T-helper 2 cell treated with Interferon-gamma antibody and Interleukin-4, amounts not matched to agents 5 μg/mL and 100 μg/mL, for 36 hours (primary cell): ENCODE measurements at regions not wholly inside any gene's neighbourhood (a gene's known extent, or its start where the extent isn't known, plus 50 kb on each side); places are given as distances from the start of the nearest gene placed in this dataset.
A peak's percentile ranks its signal among the peaks of the same experiment; 100 is the strongest.
"Not testable (repeated sequence)": the region's sequence is repeated elsewhere in the genome, so short reads cannot be mapped to it uniquely, and the experiment has no call there.

Source experiments
- DNase-seq: peaks from one replicate; pipeline ENCODE4 v3.0.0; 2021; ENCODE audit warnings: low spot score
- H3K27ac Mint-ChIP-seq: one replicate; pipeline ENCODE4 v1.8.0; 2021; ENCODE audit warnings: mild to moderate bottlenecking, mixed read lengths
- H3K27me3 Mint-ChIP-seq: one replicate; pipeline ENCODE4 v1.8.0; 2021; ENCODE audit warnings: low read depth, mixed read lengths
- H3K36me3 Mint-ChIP-seq: one replicate; pipeline ENCODE4 v1.8.0; 2021; ENCODE audit warnings: low read depth, mixed read lengths
- H3K4me1 Mint-ChIP-seq: one replicate; pipeline ENCODE4 v1.8.0; 2021; ENCODE audit warnings: low read depth, mixed read lengths
- H3K4me3 Mint-ChIP-seq: one replicate; pipeline ENCODE4 v1.8.0; 2022; ENCODE audit warnings: mild to moderate bottlenecking, moderate library complexity, mixed read lengths
- H3K9me3 Mint-ChIP-seq: one replicate; pipeline ENCODE4 v1.8.0; 2021; ENCODE audit warnings: mixed read lengths

GRCh38 chr1:101366513-101367215 is 129.8 kb downstream of the S1PR1 start:
- Mint-ChIP-seq H3K27me3 (peaks cover 20% of the 10 kb centered on the region), H3K4me3 (no peak overlapping the region), H3K27ac (no peak overlapping the region), H3K4me1 (peaks cover 14% of the 10 kb centered on the region), H3K9me3 (no peaks in the 10 kb centered on the region), H3K36me3 (no peaks in the 10 kb centered on the region)
- no peak for DNase-seq

GRCh38 chr1:101367630-101368029 is 130.8 kb downstream of the S1PR1 start:
- H3K9me3 Mint-ChIP-seq, result peaks cover 3% of the 10 kb centered on the region
- no peak for DNase-seq
- H3K27ac Mint-ChIP-seq, result no peak overlapping the region
- H3K36me3 Mint-ChIP-seq, result no peaks in the 10 kb centered on the region
- peaks cover 24% of the 10 kb centered on the region for H3K27me3 Mint-ChIP-seq
- no peak overlapping the region for H3K4me3 Mint-ChIP-seq
- peaks cover 19% of the 10 kb centered on the region for H3K4me1 Mint-ChIP-seq

- DNase-seq, result no peak
- no peak overlapping the region for H3K27ac Mint-ChIP-seq
- peaks cover 19% of the 10 kb centered on the region for H3K4me1 Mint-ChIP-seq
- peaks cover 37% of the 10 kb centered on the region for H3K27me3 Mint-ChIP-seq
- H3K9me3 Mint-ChIP-seq, result peaks cover 6% of the 10 kb centered on the region
- no peak overlapping the region for H3K4me3 Mint-ChIP-seq
- H3K36me3 Mint-ChIP-seq, result no peaks in the 10 kb centered on the region
Observed at GRCh38 chr1:101370488-101370887, 133.7 kb downstream of the S1PR1 start.

- H3K4me1 Mint-ChIP-seq, result peaks cover 20% of the 10 kb centered on the region
- peaks cover 38% of the 10 kb centered on the region for H3K27me3 Mint-ChIP-seq
- H3K9me3 Mint-ChIP-seq, result peaks cover 6% of the 10 kb centered on the region
- DNase-seq, result peak; percentile 50
- H3K27ac Mint-ChIP-seq, result peak overlapping the region; percentile 29
- H3K36me3 Mint-ChIP-seq, result no peaks in the 10 kb centered on the region
- peak overlapping the region; percentile 47 for H3K4me3 Mint-ChIP-seq
Observed at GRCh38 chr1:101371259-101371658, 134.4 kb downstream of the S1PR1 start.

GRCh38 chr1:101373570-101373969 is 136.8 kb downstream of the S1PR1 start:
- H3K4me3 Mint-ChIP-seq, result no peak overlapping the region
- H3K27me3 Mint-ChIP-seq, result peaks cover 29% of the 10 kb centered on the region
- peaks cover 22% of the 10 kb centered on the region for H3K4me1 Mint-ChIP-seq
- DNase-seq, result no peak
- H3K9me3 Mint-ChIP-seq, result peaks cover 6% of the 10 kb centered on the region
- no peak overlapping the region for H3K27ac Mint-ChIP-seq
- no peaks in the 10 kb centered on the region for H3K36me3 Mint-ChIP-seq

GRCh38 chr1:101375448-101375847 is 138.6 kb downstream of the S1PR1 start:
- H3K9me3 Mint-ChIP-seq, H3K36me3 Mint-ChIP-seq, H3K4me3 Mint-ChIP-seq, DNase-seq, H3K27ac Mint-ChIP-seq: not testable (repeated sequence)
- Mint-ChIP-seq H3K27me3 (peaks cover 21% of the 10 kb centered on the region), H3K4me1 (peaks cover 31% of the 10 kb centered on the region)

- DNase-seq, result no peak
- Mint-ChIP-seq H3K4me3 (no peak overlapping the region), H3K4me1 (peaks cover 24% of the 10 kb centered on the region)
Observed at GRCh38 chr1:101376121-101377083, 139.6 kb downstream of the S1PR1 start.

GRCh38 chr1:101377084-101377835 is 140.4 kb downstream of the S1PR1 start:
- Mint-ChIP-seq H3K36me3 (no peaks in the 10 kb centered on the region), H3K9me3 (peaks cover 6% of the 10 kb centered on the region), H3K4me1 (peaks cover 20% of the 10 kb centered on the region), H3K27ac (no peak overlapping the region), H3K4me3 (no peak overlapping the region), H3K27me3 (peaks cover 22% of the 10 kb centered on the region)
- no peak for DNase-seq

More at GRCh38 chr1:101376121-101377083, 139.6 kb downstream of the S1PR1 start:
- H3K27ac Mint-ChIP-seq, result no peak overlapping the region
- peaks cover 21% of the 10 kb centered on the region for H3K27me3 Mint-ChIP-seq
- H3K36me3 Mint-ChIP-seq, result no peaks in the 10 kb centered on the region
- H3K9me3 Mint-ChIP-seq, result peaks cover 6% of the 10 kb centered on the region

GRCh38 chr1:101379037-101379436 is 142.2 kb downstream of the S1PR1 start:
- no peak overlapping the region for H3K27ac Mint-ChIP-seq
- H3K9me3 Mint-ChIP-seq, result no peaks in the 10 kb centered on the region
- H3K4me3 Mint-ChIP-seq, result no peak overlapping the region
- no peak for DNase-seq
- no peaks in the 10 kb centered on the region for H3K36me3 Mint-ChIP-seq
- H3K4me1 Mint-ChIP-seq, result peaks cover 17% of the 10 kb centered on the region
- H3K27me3 Mint-ChIP-seq, result peaks cover 14% of the 10 kb centered on the region

GRCh38 chr1:101379950-101380349 is 143.1 kb downstream of the S1PR1 start:
- Mint-ChIP-seq H3K4me1 (peaks cover 17% of the 10 kb centered on the region), H3K4me3 (peak overlapping the region; percentile 19), H3K27me3 (peaks cover 12% of the 10 kb centered on the region), H3K9me3 (no peaks in the 10 kb centered on the region), H3K27ac (no peak overlapping the region), H3K36me3 (no peaks in the 10 kb centered on the region)
- no peak for DNase-seq

GRCh38 chr1:101382135-101382534 is 145.3 kb downstream of the S1PR1 start:
- H3K36me3 Mint-ChIP-seq, result no peaks in the 10 kb centered on the region
- peaks cover 11% of the 10 kb centered on the region for H3K27me3 Mint-ChIP-seq
- DNase-seq, result no peak

GRCh38 chr1:101388904-101389546 is 152.2 kb downstream of the S1PR1 start:
- Mint-ChIP-seq H3K9me3 (peaks cover 10% of the 10 kb centered on the region), H3K36me3 (no peaks in the 10 kb centered on the region), H3K27me3 (peaks cover 15% of the 10 kb centered on the region), H3K27ac (no peak overlapping the region), H3K4me3 (no peak overlapping the region), H3K4me1 (peaks cover 11% of the 10 kb centered on the region)
- peak; percentile 53 for DNase-seq

More at GRCh38 chr1:101382135-101382534, 145.3 kb downstream of the S1PR1 start:
- Mint-ChIP-seq H3K27ac (no peak overlapping the region), H3K4me3 (no peak overlapping the region), H3K4me1 (peaks cover 16% of the 10 kb centered on the region), H3K9me3 (peaks cover 5% of the 10 kb centered on the region)

- H3K36me3 Mint-ChIP-seq, result no peaks in the 10 kb centered on the region
Observed at GRCh38 chr1:101389547-101389929, 152.7 kb downstream of the S1PR1 start.

More at GRCh38 chr1:101389547-101389929, 152.7 kb downstream of the S1PR1 start:
- Mint-ChIP-seq H3K27me3 (peaks cover 18% of the 10 kb centered on the region), H3K9me3 (peaks cover 10% of the 10 kb centered on the region), H3K4me3 (no peak overlapping the region), H3K4me1 (peaks cover 11% of the 10 kb centered on the region), H3K27ac (no peak overlapping the region)
- DNase-seq, result no peak
